ENCODE measurements at regions not wholly inside any gene's neighbourhood (a gene's known extent, or its start where the extent isn't known, plus 50 kb on each side); places are given as distances from the start of the nearest gene placed in this dataset.
"Not testable (repeated sequence)": the region's sequence is repeated elsewhere in the genome, so short reads cannot be mapped to it uniquely, and the experiment has no call there.

DNA sequence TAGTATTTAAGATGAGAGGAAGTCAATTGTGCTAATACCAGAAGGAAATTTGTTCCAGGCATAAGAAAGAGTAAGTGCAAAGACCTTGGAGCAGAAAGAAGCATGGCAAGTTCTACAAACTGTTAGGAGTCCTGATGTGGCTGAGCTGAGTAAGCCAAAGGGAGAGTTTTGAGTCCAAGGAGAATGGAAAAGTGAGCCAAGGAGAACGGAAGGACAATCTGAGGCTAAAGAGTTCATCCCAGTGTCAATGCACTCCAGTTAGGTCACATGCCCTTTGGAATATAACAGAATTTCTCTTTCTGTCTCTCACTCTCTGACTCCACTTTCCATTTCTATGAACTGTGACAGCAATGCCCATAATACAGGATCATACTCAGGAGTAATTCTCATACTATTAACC is 224.7 kb downstream of the CAAP1 start:
- DNase-seq = no peak

DNA sequence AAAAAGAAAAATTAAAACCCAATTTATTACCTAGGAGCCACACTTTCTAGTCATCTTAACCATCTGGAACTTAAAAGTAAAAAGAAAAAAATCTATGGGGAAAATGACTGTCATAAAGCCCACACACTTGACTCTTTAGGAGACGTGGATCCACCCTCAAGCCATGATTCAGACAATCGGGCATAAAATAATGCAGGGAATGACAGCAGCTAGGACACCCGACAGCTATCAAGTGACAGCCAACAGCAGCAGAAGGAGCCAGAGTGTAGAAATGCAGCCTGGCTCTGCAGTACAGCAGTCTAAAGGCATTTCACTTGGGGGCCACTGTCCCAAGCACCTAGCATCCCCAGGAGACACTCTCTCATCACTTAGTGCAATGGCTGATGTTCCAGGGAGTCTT is 226.9 kb downstream of the CAAP1 start:
- DNase-seq = no peak

DNA sequence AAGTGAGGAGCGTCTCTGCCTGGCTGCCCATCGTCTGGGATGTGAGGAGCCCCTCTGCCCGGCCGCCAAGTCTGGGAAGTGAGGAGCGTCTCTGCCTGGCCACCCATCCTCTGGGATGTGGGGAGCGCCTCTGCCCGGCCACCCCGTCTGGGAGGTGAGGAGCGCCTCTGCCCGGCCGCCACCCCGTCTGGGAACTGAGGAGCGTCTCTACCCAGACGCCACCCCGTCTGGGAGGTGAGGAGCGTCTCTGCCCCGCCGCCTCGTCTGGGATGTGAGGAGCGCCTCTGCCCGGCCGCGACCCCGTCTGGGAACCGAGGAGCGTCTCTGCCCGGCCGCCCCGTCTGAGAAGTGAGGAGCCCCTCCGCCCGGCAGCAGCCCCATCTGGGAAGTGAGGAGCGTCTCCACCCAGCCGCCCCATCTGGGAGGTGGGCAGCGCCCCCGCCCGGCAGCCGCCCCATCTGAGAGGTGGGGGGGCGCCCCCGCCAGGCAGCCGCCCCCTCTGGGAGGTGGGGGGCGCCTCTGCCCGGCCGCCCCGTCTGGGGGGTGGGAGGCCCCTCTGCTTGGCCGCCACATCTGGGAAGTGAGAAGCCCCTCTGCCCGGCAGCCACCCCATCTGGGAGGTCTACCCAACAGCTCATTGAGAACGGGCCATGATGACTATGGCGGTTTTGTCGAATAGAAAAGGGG is 228.4 kb downstream of the CAAP1 start:
- not testable (repeated sequence) for DNase-seq

DNA sequence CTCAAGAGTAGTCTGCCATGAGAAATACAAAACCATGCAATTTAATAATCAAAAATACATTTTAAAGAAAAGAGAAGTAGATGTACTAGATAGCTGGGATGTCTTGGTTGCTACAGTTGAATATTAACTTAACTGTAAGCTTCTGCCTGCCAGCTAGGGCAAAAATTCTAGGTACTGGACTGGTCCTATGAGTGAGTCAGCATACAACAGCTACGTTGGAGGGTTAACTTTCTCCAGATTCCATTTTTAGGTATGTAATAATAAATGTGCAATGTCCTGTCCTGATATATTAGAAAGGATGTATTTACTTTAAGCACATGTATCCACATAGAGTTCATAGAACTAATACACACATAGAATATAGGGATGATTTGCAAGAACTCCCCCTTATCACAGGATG is 230.1 kb downstream of the CAAP1 start:
- no peak for DNase-seq

DNA sequence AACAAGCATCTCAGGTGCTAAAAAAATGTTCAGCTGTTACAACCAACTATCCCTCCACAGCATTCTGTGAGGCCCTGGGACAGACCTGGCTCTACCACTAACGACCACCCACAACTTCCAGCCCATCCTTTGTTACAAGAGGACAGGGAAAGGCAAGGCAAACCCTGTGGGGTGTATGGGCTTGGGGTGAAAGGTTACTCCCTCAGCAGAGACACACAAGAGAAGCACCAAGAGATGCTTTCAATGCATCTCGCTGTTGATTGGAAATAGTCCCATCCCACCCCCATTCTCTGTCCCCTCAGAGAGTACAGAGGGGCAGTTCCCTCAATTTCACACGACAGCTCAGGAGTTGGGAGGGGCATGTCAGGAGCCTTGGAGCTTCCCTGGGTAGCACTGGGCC is 234.1 kb downstream of the CAAP1 start:
- DNase-seq = no peak

DNA sequence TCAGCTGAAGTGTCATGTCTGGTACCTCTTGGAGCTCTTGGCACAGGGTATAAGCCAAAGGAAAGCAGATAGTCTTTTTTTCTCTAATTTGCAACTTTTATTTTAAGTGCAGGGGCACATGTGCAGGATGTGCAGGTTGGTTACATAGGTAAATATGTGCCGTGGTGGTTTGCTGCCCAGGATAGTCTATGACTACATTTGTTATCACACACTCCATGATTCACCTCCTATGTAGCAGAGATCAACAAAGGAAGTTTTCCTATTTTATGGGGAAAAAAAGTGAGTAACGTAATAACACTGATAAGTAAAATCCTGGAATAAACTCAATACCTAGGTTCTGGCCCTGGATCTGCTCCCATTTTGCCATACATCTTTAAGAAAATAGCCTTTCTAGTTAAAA is 234.6 kb downstream of the CAAP1 start:
- no peak for DNase-seq

DNA sequence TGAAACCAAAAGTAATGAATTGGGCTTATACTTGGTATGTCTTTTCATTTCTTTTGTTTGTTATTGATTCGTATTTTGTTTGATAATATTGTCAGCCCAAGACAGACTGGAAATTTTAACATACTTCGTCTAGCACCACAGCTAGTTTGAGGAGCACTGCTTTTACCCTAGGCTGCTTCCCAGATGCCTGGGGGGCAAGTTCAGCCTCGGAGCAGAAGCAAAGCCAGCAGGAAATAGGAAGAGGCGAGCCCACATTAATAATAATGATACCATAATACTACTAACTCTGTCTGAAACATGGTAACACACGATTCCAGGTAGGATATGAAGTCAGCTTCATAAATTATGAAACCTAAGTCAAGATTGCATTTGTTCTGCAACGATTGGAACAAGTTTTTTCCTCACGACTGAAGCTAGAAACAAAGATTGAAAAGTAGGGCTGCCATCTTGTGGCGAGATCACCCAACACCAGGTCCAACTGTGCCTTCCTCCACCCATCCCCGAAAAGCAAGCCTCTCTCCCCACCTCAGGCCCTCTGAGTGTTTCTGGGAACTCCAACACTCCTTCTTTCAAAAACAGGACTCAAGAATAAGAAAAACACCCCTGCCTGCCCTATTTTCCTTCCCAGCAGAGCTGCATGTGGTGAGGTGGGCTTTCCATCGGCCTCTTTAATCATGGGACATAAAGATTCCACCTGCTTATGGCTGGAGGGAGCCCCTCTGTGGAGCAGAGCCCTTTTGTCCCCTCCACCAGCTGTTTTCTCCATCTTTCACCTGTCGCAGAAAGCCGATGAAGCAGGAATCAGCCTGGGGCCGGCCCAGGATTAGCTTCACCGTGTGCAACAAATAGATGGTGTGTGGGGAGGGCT is 236.4 kb downstream of the CAAP1 start:
- peak in 25 of 51 donors; percentile 0 to 45 (median 9) for DNase-seq

DNA sequence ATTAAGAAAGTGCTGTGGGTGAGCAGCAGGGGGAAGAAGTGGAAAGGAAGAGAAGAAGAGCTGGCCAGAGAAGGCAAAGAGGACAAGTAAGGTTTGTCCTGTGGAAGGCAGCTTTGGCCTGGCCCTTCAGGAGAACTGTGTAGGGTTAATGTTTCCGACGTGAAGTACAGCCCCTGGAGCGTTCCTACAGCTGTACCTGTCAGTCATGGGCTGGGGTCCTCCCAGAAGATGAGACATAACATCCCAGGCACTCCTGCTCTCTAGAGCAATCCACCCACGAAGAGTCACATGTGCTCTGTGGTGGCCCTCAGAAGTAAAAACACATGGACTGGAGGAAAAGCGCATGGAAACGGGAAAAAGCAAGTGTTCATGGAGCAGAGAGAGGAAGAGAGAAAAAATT is 237.4 kb downstream of the CAAP1 start:
- DNase-seq = no peak

DNA sequence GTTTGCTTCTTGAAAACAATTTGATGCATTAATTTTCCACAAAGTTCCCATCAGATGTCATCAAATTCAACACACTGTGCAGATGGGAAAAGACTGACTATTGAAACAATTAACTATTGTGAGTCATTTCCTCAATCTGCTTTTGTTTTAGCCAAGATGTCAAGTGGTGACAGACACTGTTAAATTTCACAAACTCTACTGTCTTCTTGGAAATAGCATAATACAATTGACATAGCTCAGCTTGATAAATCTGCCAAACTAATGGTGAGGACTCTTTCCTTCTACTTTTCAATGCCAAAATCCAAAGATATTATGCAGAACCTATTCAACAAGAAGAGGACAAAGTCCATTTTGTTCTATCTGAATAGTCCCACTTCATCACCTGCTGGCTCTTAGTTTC is 242.3 kb downstream of the CAAP1 start:
- DNase-seq = no peak

DNA sequence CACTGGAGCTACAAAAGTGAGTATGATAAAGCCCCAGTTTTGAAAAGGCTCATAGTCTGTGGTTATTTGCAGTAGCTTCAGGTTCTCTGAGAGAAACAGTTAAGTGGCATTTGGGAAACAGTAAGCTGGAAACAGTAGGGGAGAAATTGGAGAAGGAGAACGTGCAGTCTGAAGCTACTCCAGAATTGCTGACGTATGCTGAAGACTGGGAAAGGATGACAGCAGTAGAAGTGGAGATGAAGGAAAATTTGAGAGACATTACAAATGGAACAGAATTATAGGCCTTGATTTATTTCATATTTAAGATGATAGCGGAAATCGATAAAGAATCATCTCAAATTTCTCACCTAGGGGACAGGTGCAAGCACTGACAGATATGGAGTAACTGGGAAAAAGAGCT is 248.8 kb downstream of the CAAP1 start:
- no peak for DNase-seq

DNA sequence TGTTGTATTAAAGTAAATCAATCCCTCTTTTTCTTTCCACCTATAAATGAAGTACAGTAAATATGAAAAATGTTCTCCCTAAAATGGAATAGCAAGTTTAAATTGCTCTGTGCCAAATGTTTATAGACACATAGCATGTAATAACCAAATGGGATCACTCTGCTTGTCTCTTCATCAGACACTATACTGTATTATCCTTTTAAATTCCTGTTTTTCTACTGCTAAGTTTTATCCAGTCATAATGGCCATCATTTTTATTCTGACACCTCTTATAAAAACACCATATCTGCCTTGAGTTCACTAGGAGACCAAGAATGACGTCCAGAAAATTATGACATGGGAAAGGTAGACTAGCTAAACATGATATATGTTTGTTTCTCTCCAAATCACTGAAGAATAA is 252.8 kb downstream of the CAAP1 start:
- no peak for DNase-seq

DNA sequence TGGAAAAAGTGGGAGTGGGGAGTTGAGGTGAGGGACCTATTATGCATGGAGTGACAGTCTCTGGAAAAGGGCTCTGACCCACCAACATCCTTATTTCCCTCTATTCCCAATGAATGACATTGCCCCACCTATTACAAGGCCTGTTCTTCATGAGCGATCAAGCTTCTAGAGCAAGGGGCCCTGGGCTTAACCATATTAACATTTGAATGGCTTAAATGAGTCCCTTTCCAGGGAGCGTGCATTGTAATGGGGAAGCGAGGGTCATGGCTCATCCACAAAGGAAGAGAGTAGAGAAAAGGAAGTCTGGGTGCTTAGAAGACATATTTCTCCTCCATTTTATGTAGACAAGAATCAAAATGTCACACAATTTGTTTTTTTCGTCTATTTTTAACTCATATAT is 255.5 kb downstream of the CAAP1 start:
- no peak for DNase-seq

DNA sequence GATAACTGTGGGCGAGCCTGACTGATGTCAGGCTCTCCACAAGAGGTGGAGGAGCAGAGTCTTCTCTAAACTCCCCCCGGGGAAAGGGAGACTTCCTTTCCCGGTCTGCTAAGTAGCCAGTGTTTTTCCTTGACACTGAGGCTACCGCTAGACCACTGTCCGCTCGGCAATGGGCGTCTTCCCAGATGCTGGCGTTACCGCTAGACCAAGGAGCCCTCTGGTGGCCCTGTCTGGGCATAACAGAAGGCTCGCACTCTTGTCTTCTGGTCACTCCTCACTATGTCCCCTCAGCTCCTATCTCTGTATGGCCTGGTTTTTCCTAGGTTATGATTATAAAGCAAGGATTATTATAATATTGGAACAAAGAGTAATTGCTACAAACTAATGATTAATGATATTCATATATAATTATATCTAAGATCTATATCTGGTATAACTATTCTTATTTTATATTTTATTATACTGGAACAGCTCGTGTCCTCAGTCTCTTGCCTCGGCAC is 278.7 kb downstream of the CAAP1 start:
- DNase-seq = peak in 1 of 51 donors; percentile 1

DNA sequence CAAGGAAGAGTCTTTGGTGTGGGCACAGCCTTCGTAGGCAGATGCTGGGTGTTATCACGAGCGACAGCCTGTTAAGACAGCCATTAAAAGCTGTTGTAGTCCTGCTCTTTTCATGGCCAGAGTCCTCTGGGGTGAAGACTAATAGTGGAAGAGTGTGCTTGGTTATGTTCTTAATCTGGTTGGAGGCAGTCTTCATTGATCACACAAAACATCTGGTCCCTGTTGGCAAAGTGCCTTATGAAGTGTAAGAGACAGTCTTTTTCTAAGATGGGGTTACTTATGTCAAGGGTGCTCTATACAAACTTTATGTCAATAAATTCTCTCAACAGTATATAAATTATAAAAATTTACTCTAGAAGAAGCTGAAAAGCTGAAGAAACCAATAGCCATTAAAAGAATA is 280.4 kb downstream of the CAAP1 start:
- no peak for DNase-seq

DNA sequence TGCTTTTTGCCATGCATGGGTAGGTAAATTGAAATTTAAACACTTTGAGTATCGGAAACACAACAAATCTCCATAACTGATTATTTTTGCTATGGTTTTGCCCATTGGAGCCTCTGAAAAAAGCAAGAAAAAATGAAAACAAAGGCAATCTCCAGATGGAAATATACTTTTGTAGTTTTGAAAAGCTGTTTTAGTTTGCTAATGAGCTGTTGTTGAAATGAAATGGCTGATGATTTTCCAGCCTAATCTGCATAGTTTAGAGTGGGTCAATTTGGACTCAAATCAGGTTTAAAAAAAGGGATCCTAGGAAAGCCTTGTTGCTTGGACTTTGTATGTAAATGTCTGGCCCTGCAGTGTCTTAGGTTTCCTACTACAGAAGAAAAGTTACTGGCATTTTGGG is 285.8 kb downstream of the CAAP1 start:
- no peak for DNase-seq

DNA sequence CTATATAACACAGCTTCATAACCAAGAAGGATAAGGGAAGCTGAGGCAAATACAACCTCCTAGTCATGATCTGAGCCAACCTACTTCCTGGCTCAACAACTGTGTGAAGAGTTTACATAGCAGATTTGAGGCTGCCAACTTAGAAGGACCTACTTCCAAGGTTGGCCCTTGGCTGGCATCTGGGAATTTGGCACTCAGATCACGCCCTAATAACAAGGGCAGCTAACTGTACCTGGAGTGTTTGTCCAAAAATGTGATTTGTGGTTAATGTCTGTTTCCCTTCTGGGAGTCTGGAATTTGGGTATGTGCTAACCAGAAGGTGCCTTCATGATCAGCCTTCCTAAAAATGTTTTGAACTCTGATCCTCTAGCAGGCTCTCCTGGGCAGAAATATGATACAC is 287.2 kb downstream of the CAAP1 start:
- DNase-seq = no peak

DNA sequence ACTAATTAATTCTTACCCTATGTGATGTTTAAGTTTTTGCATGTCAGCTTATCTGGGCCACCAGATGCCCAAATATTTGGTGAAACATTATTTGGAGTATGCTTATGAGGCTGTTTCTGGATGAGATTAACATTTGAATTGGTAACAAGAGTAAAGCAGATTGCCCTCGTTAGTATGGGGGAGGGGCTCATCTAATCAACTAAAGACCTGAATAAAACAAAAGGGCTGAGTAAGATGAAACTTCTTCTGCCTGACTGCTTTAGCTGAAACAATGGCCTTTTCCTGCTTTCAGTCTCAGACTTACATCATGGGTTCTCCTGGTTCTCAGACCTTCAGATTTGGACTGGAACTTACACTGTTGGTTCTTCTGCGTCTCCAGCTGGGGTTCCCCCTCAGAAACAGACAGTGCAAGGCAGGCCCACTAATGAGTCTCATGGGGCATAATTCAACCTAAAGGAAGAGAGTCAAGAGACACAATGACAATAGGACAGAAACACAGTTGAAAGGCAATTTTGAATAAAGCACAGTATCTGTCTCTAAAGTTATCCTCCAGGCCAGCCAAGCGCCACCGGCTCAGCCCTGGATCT is 288.4 kb downstream of the CAAP1 start:
- no peak for DNase-seq

DNA sequence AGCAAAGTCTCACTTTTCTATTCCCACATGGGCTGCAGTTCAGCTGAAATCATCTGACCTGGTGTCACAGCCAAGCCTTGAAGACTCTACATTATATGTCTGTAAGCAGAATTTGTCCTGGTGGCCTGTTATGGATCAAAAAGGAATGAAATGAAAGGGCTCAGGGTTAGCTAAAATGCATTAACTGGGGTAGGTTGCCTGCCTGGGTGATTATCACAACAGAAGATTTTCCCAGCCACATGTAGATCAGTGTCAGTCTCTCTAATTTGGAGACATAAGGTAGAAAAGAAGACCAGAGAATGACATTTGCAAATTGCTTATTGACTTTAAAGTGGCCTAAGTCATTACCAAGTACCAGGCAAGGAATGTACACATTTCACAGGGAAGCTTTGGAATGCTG is 289.0 kb downstream of the CAAP1 start:
- no peak for DNase-seq

DNA sequence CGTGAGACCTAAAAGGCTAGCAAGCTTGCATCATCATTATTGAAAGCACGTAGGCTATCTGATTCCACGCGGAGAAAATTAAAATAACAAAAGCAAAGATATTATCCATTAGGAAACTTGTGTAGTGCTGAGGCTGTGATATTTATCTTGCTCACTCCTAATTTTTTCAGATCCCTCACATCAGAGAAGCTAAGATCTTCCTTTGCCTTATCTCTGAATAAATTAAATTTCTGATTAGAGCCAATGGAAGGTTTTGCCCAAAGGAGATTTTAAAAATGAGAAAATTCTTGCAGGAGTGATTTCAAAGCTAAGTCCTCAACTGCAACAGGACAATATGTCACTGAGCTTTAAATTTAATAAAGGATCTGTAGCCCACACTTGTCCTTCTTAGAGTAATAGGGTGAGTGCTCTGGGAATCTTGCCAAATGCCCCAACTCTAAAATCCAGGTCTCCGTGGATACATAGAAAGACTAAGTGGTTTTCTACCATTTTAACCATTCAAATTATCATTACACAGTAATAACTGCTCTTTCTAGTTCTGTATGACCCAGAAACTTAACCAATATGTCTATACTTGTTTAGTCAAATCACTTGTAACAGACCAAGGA is 295.0 kb downstream of the CAAP1 start:
- no peak for DNase-seq

DNA sequence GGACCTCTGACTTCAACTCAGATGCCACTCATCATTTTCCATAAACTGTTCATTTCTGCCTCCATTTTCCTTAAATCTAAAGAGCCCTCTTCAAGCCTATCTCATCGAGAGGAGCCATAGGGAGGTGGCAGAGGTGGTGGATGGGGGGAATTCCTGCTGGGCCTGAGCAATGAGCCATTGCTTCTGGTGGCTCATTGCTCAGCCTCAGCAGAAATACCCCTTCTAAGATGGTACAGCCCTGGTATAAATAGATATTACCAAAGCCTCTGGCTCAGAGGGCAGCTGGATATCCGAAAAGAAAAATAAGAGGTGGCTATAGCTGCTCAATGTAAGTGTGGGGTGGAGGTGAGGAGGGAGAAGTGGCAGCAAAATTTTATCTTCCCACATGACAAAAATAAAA is 313.5 kb downstream of the CAAP1 start:
- DNase-seq = no peak

DNA sequence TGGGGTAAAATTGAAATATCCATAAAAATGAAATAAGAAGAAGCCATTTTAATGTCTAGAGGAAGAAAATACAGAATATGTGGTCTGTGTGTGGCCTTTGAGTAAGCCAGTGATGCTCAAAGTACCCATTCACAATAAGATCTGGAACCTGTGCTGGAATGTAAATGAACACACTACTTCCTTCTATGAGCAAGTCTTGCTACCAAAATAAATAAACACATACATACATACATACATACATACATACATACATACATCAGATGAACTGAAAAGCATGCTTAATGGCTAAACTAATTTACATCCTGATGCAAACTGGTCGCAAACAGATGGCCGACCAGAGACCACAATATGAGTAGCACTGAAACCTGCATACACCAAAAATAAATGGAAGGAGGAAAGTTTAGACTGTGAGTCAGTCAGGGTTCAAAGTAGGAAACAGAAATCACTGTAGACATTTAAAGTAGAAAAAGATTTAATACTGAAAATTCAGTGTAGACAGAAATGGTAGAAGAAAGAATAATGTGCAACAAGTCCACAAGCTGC is 317.6 kb downstream of the CAAP1 start:
- no peak for DNase-seq

DNA sequence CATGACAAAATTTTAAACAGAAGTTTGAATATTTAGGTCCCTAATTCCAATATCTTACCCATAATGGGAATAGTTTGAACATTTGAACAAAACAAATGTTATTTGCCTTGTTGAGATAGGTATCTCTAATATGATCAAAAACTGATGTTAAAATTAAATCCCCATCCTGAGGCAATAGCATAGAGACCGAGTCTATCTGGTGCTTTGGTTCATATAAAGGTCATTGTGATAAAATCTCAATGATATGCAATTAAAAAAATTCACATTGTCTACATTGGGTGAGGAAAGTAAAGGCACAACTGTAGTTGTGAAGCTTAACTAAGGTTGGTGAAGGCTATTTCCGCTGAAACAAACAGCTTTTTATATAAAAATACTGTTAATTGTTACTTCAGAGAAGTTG is 318.3 kb downstream of the CAAP1 start:
- DNase-seq = no peak

All from hypothalamus (tissue), 51 donors.